Mesothelial cell of epicardium (in vitro differentiated cells): ENCODE measurements at regions not wholly inside any gene's neighbourhood (a gene's known extent, or its start where the extent isn't known, plus 50 kb on each side); places are given as distances from the start of the nearest gene placed in this dataset.

Experiments
- DNase-seq, 2 experiments: peaks; one replicate each; pipeline ENCODE4 v3.0.0; 2021; ENCODE audit warnings: low spot score in 2 of 2; ENCODE audit not compliant: unreplicated experiment in 2 of 2
- H3K27ac Mint-ChIP-seq: 2 replicates; pipeline ENCODE4 v1.8.0; 2021; ENCODE audit warnings: mixed read lengths
- H3K27me3 Mint-ChIP-seq: 2 replicates; pipeline ENCODE4 v1.8.0; 2021; ENCODE audit warnings: low read depth, mixed read lengths
- H3K36me3 Mint-ChIP-seq: 2 replicates; pipeline ENCODE4 v1.8.0; 2021; ENCODE audit warnings: mixed read lengths
- H3K4me1 Mint-ChIP-seq: 2 replicates; pipeline ENCODE4 v1.8.0; 2021; ENCODE audit warnings: mixed read lengths
- H3K4me3 Mint-ChIP-seq: 2 replicates; pipeline ENCODE4 v1.8.0; 2021; ENCODE audit warnings: mild to moderate bottlenecking, moderate library complexity, mixed read lengths
- H3K9me3 Mint-ChIP-seq: 2 replicates; pipeline ENCODE4 v1.8.0; 2021; ENCODE audit warnings: mixed read lengths
- TF ChIP-seq, protein P1 (sequence below): fragments of 200-600 bp; sonication (generic); IDR thresholded peaks from one replicate; pipeline ENCODE4 v1.5.0; 2021; ENCODE audit warnings: antibody characterized with exemption; ENCODE audit not compliant: unreplicated experiment

DNA sequence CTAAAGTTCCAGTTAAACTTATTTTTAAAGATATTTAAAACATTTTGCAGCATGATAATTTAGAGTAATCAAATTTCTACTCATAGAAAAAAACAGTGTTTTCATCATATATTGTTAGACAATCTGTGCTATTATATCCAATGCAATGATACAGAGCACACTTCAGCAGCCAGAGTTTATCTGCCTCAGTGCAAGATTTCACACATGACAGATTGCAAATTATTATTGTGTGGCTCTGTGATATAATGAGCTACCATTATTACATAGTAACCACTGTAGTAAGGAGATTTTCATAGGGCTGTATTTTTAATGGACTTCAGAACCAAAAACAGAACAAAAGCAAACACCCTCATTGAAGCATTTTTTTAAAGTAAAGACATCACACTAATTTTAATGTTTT is 762.4 kb downstream of the DSC3 start:
- no peak for DNase-seq
- Mint-ChIP-seq H3K4me1 (peaks cover 11% of the 10 kb centered on the region), H3K36me3 (no peaks in the 10 kb centered on the region), H3K9me3 (no peaks in the 10 kb centered on the region), H3K27ac (no peak overlapping the region), H3K27me3 (no peaks in the 10 kb centered on the region), H3K4me3 (no peak overlapping the region)
- TF ChIP-seq, protein P1, sequence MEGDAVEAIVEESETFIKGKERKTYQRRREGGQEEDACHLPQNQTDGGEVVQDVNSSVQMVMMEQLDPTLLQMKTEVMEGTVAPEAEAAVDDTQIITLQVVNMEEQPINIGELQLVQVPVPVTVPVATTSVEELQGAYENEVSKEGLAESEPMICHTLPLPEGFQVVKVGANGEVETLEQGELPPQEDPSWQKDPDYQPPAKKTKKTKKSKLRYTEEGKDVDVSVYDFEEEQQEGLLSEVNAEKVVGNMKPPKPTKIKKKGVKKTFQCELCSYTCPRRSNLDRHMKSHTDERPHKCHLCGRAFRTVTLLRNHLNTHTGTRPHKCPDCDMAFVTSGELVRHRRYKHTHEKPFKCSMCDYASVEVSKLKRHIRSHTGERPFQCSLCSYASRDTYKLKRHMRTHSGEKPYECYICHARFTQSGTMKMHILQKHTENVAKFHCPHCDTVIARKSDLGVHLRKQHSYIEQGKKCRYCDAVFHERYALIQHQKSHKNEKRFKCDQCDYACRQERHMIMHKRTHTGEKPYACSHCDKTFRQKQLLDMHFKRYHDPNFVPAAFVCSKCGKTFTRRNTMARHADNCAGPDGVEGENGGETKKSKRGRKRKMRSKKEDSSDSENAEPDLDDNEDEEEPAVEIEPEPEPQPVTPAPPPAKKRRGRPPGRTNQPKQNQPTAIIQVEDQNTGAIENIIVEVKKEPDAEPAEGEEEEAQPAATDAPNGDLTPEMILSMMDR = no peak

DNA sequence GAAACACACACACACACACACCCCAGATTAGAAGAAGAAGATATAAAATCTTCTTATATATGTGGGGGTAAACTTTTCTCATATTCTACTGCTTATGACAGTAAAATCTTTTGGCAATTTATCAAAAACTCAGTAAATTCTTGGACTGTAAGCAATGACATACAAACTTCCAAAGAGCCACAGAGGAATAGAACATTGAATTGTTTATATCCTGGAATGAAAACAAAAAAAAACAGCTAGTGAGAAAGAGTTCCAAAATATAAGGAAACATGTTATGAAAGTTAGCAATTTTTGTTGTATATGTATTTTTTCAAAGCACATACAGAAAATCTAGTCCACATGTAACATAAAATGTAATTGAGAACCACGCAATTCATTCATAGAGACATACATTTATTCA is 764.9 kb downstream of the DSC3 start:
- no peaks in the 10 kb centered on the region for H3K36me3 Mint-ChIP-seq
- H3K27ac Mint-ChIP-seq = no peak overlapping the region
- no peak overlapping the region for H3K4me3 Mint-ChIP-seq
- no peaks in the 10 kb centered on the region for H3K27me3 Mint-ChIP-seq
- peaks cover 11% of the 10 kb centered on the region for H3K4me1 Mint-ChIP-seq
- DNase-seq = no peak
- TF ChIP-seq, protein P1 = no peak
- no peaks in the 10 kb centered on the region for H3K9me3 Mint-ChIP-seq

DNA sequence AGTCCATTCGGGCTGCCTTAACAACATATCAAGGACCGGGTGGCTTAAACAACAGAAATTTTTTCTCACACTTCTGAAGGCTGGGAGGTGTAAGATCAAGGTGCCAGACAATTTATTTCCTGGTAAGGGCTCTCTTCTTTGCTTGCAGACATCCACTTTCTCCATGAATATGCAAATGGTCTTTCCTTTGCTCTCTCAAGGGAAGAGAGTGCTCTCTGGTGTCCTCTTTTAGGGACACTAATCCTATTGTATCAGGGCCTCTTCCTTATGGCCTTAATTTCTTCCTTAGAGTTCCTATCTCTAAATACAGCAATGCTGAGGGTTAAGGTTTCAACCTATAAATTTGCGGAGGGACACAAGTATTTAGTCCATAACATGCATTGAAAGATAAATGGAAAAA is 770.8 kb downstream of the DSC3 start:
- Mint-ChIP-seq H3K36me3 (no peaks in the 10 kb centered on the region), H3K4me1 (no peaks in the 10 kb centered on the region), H3K27me3 (no peaks in the 10 kb centered on the region), H3K27ac (no peak overlapping the region), H3K9me3 (no peaks in the 10 kb centered on the region), H3K4me3 (no peak overlapping the region)
- TF ChIP-seq, protein P1 = no peak
- DNase-seq = no peak

DNA sequence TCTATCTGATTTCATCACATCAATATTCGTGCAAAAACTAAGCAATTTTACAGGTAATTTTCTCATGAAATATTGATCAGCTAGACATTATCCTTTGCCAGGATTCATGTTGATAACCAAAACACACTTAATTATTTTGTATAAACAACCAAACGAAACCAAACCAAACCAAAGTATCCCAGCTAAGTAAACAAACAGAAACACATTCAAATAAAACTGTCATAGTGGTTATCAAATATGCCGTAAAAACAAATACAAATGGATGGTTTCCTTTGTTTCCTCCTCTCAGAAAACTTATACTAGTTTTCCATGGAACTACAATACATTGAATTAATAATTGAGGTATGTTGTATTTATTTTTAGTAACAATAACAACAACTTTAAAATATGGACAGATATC is 777.4 kb downstream of the DSC3 start:
- Mint-ChIP-seq H3K4me1 (no peaks in the 10 kb centered on the region), H3K27ac (no peak overlapping the region), H3K4me3 (no peak overlapping the region), H3K27me3 (no peaks in the 10 kb centered on the region), H3K9me3 (no peaks in the 10 kb centered on the region), H3K36me3 (no peaks in the 10 kb centered on the region)
- DNase-seq = no peak
- TF ChIP-seq, protein P1 = no peak

DNA sequence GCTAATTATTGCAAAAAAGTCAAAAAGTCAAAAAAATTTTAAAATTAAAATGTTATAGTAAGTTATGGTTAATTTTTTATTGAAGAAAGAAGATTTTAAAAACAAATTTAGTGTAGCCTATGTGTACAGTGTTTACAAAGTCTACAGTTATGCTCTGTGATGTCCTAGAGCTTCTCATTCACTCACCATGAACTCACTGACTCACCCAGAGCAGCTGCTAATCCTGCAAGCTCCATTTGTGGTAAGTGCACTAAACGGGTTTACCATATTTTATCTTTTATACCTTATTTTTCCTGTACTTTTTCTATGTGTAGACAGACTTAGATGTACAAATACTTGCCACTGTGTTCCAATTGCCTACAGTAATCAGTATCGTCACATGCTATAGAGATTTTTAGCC is 788.2 kb downstream of the DSC3 start:
- H3K27ac Mint-ChIP-seq = no peak overlapping the region
- no peak overlapping the region for H3K4me3 Mint-ChIP-seq
- TF ChIP-seq, protein P1 = no peak
- H3K36me3 Mint-ChIP-seq = no peaks in the 10 kb centered on the region
- H3K27me3 Mint-ChIP-seq = no peaks in the 10 kb centered on the region
- no peak for DNase-seq
- H3K4me1 Mint-ChIP-seq = no peaks in the 10 kb centered on the region
- H3K9me3 Mint-ChIP-seq = no peaks in the 10 kb centered on the region

DNA sequence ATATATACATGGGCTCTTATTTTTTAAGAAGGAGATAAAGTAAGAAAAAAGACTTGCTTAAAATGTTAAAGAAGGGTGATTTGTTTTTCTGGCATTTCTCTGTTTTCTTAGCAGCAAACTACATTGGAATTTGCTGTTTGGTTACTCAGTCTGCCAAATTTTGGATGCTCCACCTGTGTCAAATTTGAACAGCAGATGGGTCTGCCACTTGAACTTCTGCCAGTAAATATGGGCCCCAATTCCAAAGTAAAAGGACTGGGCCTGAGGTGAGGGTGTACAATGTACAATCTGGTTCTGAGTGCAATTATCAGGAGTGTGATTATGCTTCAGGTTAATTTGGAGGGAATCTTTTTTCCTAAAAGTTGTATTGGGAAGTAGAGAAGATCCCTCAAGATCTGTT is 794.5 kb downstream of the DSC3 start:
- H3K4me1 Mint-ChIP-seq = peaks cover 6% of the 10 kb centered on the region
- H3K4me3 Mint-ChIP-seq = no peak overlapping the region
- no peaks in the 10 kb centered on the region for H3K27me3 Mint-ChIP-seq
- H3K9me3 Mint-ChIP-seq = peaks cover 4% of the 10 kb centered on the region
- DNase-seq = no peak
- no peaks in the 10 kb centered on the region for H3K36me3 Mint-ChIP-seq
- H3K27ac Mint-ChIP-seq = no peak overlapping the region
- TF ChIP-seq, protein P1 = no peak
